ENCODE measurements at regions not wholly inside any gene's neighbourhood (a gene's known extent, or its start where the extent isn't known, plus 50 kb on each side); places are given as distances from the start of the nearest gene placed in this dataset.

DNA sequence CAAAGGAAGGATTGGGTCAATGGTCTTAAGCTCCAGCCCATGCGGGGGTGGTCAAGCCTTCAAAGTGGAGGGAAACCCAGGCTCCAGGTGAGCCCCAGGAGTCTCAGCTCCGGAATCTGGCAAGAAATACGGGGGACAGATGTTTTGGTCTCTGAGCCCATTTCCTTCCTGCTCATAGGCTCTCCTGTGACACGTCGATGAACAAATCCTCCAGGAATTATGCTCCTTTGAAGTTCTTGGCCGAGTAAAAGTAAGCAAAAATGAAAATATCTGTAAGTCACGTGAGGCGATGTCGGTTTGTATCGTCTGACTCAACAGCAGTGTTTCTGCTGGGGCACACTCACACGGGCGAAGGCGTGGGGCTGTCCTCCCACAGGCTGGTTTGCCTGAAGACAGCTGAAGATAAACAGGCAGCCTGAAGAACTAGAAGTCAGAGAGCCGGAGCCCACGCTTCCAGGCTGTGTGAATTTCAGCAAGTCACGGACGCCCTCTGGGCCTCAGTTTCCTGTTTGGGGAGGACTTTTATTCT lies 52.6 kb upstream of the SMNDC1 start:
- TF ChIP-seq, protein P1, sequence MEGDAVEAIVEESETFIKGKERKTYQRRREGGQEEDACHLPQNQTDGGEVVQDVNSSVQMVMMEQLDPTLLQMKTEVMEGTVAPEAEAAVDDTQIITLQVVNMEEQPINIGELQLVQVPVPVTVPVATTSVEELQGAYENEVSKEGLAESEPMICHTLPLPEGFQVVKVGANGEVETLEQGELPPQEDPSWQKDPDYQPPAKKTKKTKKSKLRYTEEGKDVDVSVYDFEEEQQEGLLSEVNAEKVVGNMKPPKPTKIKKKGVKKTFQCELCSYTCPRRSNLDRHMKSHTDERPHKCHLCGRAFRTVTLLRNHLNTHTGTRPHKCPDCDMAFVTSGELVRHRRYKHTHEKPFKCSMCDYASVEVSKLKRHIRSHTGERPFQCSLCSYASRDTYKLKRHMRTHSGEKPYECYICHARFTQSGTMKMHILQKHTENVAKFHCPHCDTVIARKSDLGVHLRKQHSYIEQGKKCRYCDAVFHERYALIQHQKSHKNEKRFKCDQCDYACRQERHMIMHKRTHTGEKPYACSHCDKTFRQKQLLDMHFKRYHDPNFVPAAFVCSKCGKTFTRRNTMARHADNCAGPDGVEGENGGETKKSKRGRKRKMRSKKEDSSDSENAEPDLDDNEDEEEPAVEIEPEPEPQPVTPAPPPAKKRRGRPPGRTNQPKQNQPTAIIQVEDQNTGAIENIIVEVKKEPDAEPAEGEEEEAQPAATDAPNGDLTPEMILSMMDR (IDR thresholded peaks at IDR 0.05) = no peak
- TF ChIP-seq POLR2A (IDR thresholded peaks at IDR 0.05) = no peak
